HG03432 (cell line): ENCODE measurements at regions not wholly inside any gene's neighbourhood (a gene's known extent, or its start where the extent isn't known, plus 50 kb on each side); places are given as distances from the start of the nearest gene placed in this dataset.
"Not testable (repeated sequence)": the region's sequence is repeated elsewhere in the genome, so short reads cannot be mapped to it uniquely, and the experiment has no call there.

ENCODE experiments used
- ATAC-seq: cut with Tn5 transposase; IDR thresholded peaks from one replicate; pipeline ENCODE4 v1.9.1; 2021; ENCODE audit warnings: mild to moderate bottlenecking, moderate library complexity; ENCODE audit not compliant: unreplicated experiment

DNA sequence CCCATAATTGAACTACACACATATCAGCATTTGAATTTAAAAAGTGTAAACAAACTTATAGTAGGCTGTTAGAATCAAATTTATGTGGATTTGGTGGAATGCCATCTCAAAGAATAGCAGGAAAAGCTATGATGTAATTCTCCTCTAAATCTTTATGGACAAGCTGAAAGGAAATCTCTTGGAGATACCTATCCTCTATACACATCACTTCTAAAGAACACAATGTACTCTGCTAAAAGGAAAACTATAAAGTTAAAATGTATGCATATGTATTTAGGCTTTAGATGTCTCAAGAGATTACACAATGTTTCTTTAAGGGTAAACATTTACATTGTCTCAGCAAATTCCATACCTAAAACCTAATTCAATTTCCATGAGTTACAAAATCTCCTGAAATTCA is 323.3 kb downstream of the CRPPA start:
- ATAC-seq = no peak

DNA sequence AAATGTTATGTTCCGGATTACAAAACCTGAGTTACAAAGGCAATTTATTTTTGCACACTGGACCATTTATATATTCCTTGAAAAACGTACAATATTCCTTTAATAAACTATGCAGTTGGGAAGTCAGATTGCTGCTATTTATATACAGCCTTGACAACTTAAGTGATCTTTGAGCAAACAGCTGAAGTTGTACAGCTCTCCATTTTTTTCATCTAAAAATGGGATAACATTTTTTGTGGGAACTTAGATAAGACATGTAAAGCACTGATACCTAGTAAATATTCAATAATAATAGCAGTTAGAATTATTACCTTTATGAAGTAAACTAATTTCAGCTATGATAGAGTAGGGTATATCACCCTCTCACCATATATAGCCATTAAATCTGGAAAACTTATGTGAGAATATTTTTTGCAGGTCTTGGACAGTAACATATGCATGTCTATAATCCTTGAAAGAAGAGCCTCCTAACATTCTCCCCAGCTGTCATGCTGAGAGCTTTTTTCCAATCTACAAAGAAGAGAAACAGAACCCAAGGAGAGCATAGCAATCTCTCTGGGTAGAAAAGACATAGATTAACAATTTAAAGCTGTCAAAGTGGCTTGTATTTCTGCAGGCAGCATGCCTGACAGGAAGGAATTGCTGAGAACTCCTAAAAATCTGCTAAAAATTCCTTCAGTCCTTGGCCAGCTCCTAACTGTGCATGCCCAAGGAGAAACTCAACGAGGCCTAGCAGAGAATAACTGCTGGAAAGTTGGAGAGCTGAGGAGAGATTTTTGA is 326.0 kb downstream of the CRPPA start:
- ATAC-seq = no peak

DNA sequence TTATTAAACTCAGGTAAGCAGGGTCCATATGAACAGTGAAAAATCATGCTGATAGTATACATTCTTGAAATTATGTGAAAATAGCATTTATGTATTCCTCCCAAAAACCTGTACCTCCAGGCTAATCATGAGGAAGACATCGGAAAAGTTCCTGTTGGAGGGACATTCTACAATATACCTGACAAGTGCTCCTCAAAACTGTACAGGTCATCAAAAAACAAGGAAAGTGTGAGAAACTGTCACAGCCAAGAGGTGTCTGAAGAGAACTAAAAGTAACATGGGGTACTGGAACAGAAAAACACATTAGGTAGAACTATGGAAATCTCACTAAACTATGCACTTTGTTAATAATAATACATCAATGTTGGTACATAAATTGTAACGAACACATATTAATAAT is 326.7 kb downstream of the CRPPA start:
- no peak for ATAC-seq

DNA sequence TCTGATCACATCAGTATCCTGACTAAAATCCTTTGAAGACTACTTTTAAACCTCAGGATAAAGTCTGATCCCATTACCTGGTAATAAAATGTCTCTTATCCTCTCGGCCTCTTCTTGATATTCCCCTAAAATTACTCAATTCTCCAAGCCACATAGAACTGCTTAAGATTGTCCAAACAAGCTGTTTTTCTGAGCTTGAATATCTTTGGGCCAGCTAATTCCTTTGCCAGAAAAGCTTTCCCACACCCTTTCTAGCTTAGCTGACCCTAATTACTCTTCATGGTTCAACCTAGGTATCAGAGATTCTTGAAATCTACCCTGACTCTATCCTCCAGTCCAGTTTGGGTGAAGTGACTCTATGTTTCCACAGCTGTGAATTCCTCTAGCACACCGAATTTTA is 328.6 kb downstream of the CRPPA start:
- no peak for ATAC-seq

DNA sequence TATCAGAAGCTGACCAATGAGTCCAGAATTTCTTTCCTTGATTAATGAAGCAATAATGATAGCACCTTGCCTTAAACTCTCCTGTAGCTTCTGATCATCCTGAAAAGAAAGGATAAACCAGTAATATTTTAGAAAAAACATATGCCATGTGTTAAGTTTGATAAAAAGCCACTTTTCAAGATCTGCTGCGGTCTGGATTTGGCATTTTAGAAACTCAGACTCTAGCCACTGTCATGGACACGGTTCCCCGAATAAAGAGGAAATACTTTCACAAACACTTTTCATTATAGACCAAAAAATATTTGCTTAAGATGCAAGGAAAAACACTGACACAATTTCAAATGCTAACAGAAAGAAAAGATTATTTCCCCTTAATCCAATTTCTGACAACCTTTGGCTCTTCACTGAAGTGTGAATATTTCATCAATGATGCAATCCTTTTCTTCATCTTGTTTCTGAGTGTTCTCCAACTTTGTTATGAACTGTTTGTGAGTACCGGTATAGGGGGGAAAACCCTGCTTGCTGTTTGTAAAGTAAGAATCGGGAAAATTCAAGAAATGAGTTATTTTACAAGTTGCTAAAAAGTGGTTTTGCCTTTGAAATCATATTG is 329.5 kb downstream of the CRPPA start:
- ATAC-seq = no peak

DNA sequence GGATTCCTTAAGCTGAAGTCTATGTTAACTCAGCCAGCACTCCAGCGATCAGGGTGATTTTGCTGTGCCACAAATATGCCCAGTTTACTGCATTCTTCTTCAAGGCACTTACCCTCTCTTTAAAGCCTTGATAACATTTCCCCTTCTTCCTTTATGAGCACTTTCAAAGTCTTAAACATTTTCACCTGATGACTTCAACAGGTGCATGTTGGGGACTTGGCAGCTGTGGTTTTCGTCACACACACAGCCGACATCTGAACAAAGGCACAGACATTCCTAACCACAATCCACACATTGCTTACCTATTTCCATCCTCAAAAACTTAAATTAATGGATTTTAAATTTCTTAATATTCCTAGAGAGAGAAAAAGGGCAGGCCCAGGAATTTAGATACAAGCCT is 331.5 kb downstream of the CRPPA start:
- ATAC-seq = no peak

DNA sequence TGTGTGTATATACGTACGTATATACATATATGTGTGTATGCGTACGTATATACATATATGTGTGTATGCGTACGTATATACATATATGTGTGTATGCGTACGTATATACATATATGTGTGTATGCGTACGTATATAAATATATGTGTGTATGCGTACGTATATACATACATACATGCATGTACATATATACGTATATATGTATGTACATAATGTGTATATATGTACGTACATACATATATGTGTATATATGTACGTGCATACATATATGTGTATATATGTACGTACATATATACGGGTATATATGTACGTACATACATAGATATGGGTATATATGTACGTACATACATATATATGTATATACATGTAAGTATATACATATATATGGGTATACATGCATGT is 332.1 kb downstream of the CRPPA start:
- no peak for ATAC-seq

DNA sequence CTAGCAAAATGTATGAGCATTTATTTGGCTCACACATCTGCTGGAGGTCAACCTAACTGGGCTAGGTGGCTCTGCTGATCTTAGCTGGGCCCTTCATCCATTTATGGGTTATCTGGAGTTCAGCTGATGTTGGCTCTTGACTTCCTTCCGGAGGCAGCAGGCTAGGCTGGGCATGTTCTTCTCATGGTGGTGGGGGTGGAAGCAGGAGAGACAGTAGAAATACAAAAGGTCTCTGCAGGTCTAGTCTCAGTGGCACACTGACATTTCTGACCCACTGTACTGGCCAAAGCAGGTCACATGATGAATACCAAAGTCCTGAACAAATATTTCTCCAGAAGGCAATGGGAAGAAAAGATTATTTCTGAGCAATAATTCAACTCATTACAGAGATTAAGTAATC is 334.6 kb downstream of the CRPPA start:
- peak; percentile 43 for ATAC-seq

DNA sequence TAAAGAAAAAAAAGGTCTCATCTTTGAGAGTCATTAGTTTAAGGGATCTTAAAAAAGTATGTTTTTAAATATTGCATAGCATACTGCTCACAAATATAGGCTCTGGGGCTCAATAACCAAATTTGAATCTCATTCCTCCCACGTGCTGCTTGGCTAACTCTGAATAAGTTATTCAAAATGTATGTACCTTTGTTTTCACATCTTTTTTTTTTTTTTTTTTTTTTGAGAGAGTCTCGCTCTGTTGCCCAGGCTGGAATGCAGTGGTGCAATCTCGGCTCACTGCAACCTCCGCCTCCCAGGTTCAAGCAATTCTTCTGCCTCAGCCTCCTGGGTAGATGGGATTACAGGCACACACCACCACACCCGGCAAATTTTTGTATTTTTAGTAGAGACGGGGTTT is 335.6 kb downstream of the CRPPA start:
- not testable (repeated sequence) for ATAC-seq

DNA sequence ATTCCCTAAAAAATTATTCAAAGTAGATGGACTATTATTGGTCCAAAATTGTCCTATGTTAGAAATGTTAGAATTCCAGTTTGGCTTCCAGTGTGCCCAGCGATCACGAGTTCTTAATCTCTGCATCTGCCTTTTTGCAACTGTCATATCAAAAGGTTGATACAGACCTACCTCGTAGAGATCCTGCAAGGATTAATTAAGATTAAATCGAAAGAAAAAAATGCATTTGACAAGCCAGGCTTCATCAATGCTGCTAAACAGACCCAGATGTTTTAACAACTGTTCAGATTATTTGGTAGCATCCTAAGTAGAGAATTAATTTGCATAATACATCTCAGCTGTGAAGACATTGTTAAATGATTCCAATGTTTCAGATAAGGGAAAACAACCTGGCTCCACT is 336.5 kb downstream of the CRPPA start:
- ATAC-seq = no peak

DNA sequence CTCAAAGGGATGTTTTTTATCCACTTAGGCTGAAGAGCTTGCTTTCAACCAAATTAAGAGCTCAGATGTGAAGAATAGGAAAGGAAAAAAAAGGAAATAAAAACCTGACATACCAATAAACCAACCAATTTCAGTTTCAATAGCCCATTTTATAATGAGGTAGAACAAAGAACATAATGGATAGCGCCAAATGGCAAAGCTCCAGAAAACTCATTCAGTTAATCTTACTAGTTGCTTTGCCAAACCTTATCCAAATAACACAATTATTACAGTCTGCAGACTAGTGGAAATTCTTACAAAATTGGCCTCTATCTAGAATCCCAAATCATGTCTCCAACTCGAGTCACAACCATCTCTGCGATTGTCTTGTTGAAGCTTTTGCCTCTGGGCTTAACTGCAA is 337.0 kb downstream of the CRPPA start:
- ATAC-seq = no peak

DNA sequence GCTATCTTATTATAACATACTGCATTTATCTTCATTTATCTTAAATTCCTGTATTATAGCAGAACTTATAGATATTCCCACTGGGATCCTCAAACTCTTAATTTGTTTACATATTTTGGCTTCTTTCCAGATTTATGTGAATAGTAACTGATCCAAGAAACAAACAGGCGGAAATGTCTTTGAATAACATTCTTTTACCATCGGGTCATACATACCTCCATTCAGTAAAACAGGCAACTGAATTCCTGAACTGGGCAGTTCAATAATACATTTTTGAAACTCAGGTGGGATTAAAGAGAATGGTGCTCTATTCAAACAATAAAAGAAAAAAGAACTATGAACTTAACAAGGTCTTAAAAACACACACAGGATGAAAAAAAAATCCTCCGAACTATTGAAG is 337.4 kb downstream of the CRPPA start:
- no peak for ATAC-seq

DNA sequence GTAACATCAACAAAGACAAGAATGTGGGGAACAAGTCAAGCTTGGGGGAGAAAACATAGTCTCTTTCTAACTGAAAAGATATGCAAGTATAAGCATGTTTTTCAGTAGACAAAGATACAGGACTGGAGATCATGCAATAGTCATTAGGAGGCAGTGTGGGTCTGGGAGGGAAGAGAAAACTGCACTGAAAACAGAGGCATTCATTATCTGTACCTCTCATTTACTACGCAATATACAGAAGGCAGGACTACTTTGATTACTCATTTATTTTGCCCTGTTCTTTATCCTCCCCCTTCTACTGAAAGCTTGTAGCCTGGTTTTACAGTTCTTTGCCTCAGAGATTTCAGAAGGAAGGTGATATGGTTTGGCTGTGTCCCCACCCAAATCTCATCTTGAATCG is 341.2 kb downstream of the CRPPA start:
- ATAC-seq = no peak

DNA sequence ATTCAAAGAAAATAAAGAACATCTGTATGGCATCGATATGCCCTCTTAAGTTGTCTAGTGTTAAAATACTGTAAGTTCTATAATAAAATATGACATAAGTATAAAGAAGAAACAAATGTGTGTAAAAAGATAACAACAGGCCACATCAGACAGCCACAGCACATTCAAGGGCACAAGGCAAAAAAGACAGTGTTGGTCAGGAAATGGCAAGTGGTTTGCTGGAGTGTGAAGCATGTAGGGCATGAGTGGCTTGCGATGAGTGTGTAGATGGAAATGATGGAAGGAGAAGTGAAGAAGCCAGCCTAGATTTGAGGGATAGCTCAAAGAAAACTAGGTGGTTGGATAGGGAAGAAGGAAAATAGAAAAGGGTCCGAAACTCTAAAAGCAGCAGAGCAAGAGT is 341.6 kb downstream of the CRPPA start:
- no peak for ATAC-seq

DNA sequence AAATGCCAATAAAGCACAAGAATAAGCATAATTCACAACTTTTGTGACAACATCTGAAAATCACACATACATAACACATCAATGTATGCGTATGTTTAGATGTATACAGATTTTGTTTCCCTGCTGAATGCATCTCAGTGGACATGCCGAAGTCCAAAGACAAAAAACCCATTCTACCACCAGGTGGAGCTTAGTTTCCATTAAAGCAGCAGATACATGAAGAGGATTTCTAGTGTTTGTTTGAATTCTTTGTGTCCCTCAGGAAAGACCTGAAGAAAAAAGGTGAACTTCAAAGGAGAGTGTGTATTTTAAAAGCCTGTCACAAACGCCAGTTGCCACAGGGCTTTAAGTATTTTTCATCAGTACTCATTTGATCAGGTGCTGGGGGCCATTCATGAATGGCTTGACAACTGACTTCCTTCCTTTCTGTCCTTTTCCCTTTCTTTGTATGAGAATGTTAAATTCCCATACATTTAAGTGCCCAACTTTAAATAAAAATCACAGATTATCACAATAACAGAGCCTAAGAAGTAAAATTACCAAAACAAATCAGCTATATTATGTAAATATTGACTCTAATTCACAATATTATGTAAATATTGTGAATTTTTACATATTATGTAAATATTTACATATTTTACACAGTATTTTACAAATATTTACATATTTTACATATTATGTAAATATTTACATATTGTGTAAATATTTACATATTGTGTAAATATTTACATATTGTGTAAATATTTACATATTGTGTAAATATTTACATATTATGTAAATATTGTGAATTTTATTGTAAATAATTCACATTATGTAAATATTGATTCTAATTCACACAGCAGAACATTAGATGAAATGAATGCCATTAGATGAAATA is 343.0 kb downstream of the CRPPA start:
- peak; percentile 76 for ATAC-seq

DNA sequence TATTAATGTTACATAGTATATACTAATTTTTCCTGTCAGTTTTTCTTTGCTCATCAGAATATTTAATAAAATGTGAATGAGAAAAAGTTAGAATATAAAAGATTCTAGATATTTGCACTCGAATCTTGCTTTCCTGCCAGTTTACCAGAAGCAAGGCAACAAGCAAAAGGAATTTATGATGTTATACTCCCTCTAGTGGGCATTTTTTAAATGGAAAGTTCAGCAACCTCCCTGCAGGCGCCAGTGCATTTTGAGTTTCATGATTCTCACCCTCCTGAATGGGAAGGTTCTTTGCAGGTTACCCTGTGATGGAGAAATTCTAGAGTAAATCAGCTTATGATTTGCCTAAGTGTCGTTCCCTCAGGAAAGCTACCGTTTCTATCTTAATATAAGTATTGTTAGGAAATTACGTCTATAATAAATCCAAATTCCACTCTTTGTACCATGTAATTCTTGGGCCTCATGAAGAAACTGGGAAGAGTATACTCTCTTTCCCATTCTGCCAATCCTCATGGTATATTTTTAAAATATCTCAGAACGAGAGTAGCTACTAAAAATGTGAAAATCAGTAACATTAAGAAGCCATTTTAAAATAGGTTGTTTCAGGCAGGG is 350.0 kb downstream of the CRPPA start:
- ATAC-seq = peak; percentile 83

DNA sequence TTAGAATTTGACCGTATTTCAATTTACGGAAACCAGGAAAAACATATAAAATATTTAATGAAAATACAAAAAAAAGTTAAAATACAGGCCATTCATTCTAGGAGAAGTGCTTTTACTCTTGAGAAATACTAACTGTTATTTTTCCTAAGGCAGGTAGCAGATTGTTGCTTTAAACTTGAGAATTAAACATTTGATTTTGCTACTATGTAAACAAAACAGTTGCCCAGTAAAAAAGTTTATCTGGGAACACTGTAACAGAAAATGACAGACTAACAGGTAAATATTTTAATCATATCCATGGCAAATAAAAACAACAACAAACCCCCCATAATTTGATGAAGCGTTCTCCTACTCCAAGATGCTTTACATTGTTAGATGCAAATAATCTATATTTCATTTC is 350.5 kb downstream of the CRPPA start:
- ATAC-seq = no peak

DNA sequence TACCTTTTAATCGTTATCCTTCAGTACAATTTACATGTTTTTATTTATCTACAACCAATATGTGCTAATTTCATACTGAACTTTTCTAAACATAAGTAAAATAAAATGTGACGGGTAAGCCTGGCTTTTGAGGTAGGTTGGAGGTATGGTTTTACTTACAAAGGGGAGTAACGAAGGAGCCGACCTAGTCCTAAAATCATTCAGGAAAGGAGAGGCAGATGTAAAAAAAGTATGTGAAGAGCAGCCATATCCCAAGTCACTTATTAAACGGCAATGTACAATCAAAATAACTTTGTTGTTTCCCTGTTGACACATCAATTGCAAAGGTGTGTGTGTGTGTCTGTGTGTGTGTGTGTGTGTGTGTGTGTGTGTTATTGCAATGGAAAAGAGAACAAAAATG is 351.3 kb downstream of the CRPPA start:
- no peak for ATAC-seq

DNA sequence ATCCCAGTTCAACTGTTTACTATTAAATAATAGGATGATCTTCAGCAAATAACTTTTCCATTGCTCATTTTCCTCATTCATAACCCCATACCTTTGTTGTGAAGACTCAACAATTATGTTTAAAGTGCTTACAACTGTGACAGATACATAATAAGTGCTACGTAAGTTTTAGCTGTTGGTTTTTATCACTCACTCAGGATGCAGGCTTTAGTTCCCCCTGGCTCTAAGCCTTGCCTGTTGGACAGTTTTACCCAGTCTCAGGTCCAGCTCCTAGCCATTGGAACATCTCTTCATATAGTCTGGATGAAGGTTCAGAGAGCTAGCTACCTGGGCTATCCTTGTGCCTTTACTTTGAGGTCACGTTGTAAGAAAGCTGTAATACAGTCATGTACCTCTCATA is 353.2 kb downstream of the CRPPA start:
- ATAC-seq = no peak

DNA sequence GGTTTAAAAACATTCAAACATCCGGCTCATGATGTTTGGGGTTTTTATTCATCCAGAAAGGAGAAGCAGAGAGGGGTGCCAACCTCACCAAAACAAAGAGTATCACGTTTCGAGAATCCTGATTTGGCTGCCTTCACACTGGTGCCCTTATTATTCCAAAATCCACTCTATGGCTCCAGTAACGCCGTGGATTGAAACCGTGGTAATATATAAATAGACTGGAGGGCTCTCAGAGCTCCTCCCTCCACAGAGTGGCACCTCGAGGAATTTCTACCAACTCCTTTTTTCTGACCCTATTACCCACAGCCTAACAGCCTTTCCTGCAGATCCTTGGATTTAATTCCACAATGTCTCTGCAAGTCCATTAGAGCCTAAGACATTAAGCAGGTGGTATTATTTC is 353.6 kb downstream of the CRPPA start:
- no peak for ATAC-seq

DNA sequence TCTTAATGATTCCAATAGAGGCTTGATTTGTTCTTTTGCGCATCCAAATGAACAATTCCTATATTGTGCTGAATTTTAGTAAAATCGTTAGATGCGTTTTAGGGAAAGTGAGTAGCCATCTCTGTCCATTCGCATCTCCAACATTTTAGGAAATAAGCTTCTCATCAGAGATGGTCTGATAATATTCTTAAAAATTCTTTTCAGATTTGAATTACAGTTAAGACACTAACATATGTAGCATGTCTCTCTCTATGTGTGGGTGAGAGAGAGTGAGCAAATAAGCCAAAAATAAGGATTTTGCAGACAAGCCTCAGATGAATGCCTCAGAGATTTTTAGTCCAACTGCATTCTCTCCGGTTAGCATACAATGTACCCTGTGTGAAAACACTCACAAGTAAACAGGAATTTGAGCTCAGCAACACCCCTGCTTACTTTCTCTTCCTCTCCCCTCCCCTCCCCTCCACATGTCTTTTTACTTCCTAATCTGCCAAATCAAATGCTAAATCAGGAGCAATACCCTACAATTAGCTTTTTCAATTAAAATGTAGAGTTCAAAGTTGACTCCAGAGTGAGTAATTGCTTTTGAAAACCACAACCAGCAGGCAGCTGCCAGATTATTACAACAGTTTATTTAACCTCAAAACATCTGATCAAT is 354.4 kb downstream of the CRPPA start:
- ATAC-seq = no peak
